NCI-H2029 treated with DMSO at 0.1 percent for 48 hours (cell line): ENCODE measurements at regions not wholly inside any gene's neighbourhood (a gene's known extent, or its start where the extent isn't known, plus 50 kb on each side); places are given as distances from the start of the nearest gene placed in this dataset.
A peak's percentile ranks its signal among the peaks of the same experiment; 100 is the strongest.
"Not testable (repeated sequence)": the region's sequence is repeated elsewhere in the genome, so short reads cannot be mapped to it uniquely, and the experiment has no call there.

Experiments
- DNase-seq: peaks from one replicate; lab custom pipeline; 2025; lab: John Stamatoyannopoulos, UW

- no peak for DNase-seq
These were observed 362.2 kb downstream of the SMARCA1 start for GRCh38 chrX:129161108-129161507.

GRCh38 chrX:129158505-129158904 lies 364.8 kb downstream of the SMARCA1 start:
- DNase-seq: no peak

GRCh38 chrX:129145840-129146272 lies 377.4 kb downstream of the SMARCA1 start:
- no peak for DNase-seq

- no peak for DNase-seq
These were observed 377.9 kb downstream of the SMARCA1 start for GRCh38 chrX:129145385-129145784.

- DNase-seq: no peak
These were observed 378.9 kb downstream of the SMARCA1 start for GRCh38 chrX:129144172-129145038.

- DNase-seq: no peak
These were observed 383.3 kb downstream of the SMARCA1 start for GRCh38 chrX:129139837-129140598.

- DNase-seq: no peak
These were observed 398.0 kb downstream of the SMARCA1 start for GRCh38 chrX:129125122-129125914.

- DNase-seq: no peak
These were observed 399.5 kb downstream of the SMARCA1 start for GRCh38 chrX:129123795-129124194.

GRCh38 chrX:129116676-129117470 lies 406.4 kb downstream of the SMARCA1 start:
- DNase-seq: no peak

- no peak for DNase-seq
These were observed 407.4 kb downstream of the SMARCA1 start for GRCh38 chrX:129115935-129116334.

- no peak for DNase-seq
These were observed 408.2 kb downstream of the SMARCA1 start for GRCh38 chrX:129115104-129115503.

- DNase-seq: no peak
These were observed 412.1 kb downstream of the SMARCA1 start for GRCh38 chrX:129111081-129111798.

GRCh38 chrX:129108936-129109335 lies 414.4 kb downstream of the SMARCA1 start:
- peak; percentile 47 for DNase-seq

GRCh38 chrX:129099207-129099606 lies 424.1 kb downstream of the SMARCA1 start:
- no peak for DNase-seq

- DNase-seq: no peak
These were observed 425.6 kb downstream of the SMARCA1 start for GRCh38 chrX:129097668-129098067.

GRCh38 chrX:129093706-129094105 lies 429.6 kb downstream of the SMARCA1 start:
- no peak for DNase-seq

GRCh38 chrX:129092757-129093156 lies 430.5 kb downstream of the SMARCA1 start:
- no peak for DNase-seq

- no peak for DNase-seq
These were observed 431.0 kb downstream of the SMARCA1 start for GRCh38 chrX:129092242-129092641.

GRCh38 chrX:129091097-129091496 lies 432.2 kb downstream of the SMARCA1 start:
- DNase-seq: no peak

GRCh38 chrX:129086802-129087201 lies 436.5 kb downstream of the SMARCA1 start:
- no peak for DNase-seq

GRCh38 chrX:129084291-129084690 lies 439.0 kb downstream of the SMARCA1 start:
- not testable (repeated sequence) for DNase-seq
